PC-9 (cell line): ENCODE measurements at regions not wholly inside any gene's neighbourhood (a gene's known extent, or its start where the extent isn't known, plus 50 kb on each side); places are given as distances from the start of the nearest gene placed in this dataset.

Experiments
- BruUV-seq: library from RNA; stranded (reverse); fragments of 400-500 nt; replicated peaks from 2 replicates; lab custom pipeline; 2021; lab: Mats Ljungman, UMichigan
- CTCF ChIA-PET: fragments of 300-600 bp; sonication (Branson Sonifier 250); formaldehyde crosslinking; loops from one replicate; lab custom pipeline; 2022; ENCODE audit warnings: antibody characterized with exemption; lab: Charles Lee
- POLR2A ChIA-PET: fragments of 300-600 bp; sonication (Branson Sonifier 250); formaldehyde crosslinking; loops from one replicate; lab custom pipeline; 2022; ENCODE audit warnings: antibody characterized with exemption; ENCODE audit not compliant: unreplicated experiment; lab: Charles Lee
- DNase-seq, 2 experiments: peaks; one replicate each; pipeline versions ENCODE4 v3.0.0 to v3.0.0-alpha.2; 2015 to 2022; ENCODE audit warnings: mixed read lengths in 1 of 2
- H2AFZ ChIP-seq: fragments of 200-600 bp; sonication (generic); 2 replicates; pipeline ENCODE4 v1.8.1; 2017; ENCODE audit warnings: antibody characterized with exemption
- H3F3A ChIP-seq: fragments of 200-600 bp; sonication (generic); 2 replicates; pipeline ENCODE4 v1.8.1; 2017; ENCODE audit warnings: antibody characterized with exemption, mild to moderate bottlenecking, low read depth; ENCODE audit not compliant: insufficient read depth
- H3K27ac ChIP-seq: fragments of 200-600 bp; sonication (generic); 2 replicates; pipeline ENCODE4 v1.6.1; 2016; ENCODE audit warnings: mixed run types
- H3K27me3 ChIP-seq: fragments of 200-600 bp; sonication (generic); 2 replicates; pipeline ENCODE4 v1.6.1; 2016; ENCODE audit warnings: low read depth, mixed run types; ENCODE audit not compliant: insufficient read depth
- H3K36me3 ChIP-seq: fragments of 200-600 bp; sonication (generic); 2 replicates; pipeline ENCODE4 v1.6.1; 2016; ENCODE audit warnings: low read depth, mixed run types
- H3K4me1 ChIP-seq: fragments of 200-600 bp; sonication (generic); replicated peaks from 2 replicates; pipeline ENCODE4 v1.6.1; 2016; ENCODE audit warnings: mixed run types; ENCODE audit not compliant: insufficient read depth
- H3K4me2 ChIP-seq: fragments of 200-600 bp; sonication (generic); 2 replicates; pipeline ENCODE4 v1.6.1; 2017; ENCODE audit warnings: mixed run types
- H3K4me3 ChIP-seq: fragments of 200-600 bp; sonication (generic); 2 replicates; pipeline ENCODE4 v1.6.1; 2016; ENCODE audit warnings: mixed run types
- H3K79me2 ChIP-seq: fragments of 200-600 bp; sonication (generic); 2 replicates; pipeline ENCODE4 v1.6.1; 2017; ENCODE audit warnings: low read depth, mixed run types
- H3K9me2 ChIP-seq: fragments of 200-600 bp; sonication (generic); 2 replicates; pipeline ENCODE4 v1.8.1; 2017; ENCODE audit warnings: mild to moderate bottlenecking; ENCODE audit not compliant: insufficient read depth
- H3K9me3 ChIP-seq: fragments of 200-600 bp; sonication (generic); 2 replicates; pipeline ENCODE4 v1.8.1; 2016; ENCODE audit warnings: low read depth; ENCODE audit not compliant: insufficient read depth
- H4K20me1 ChIP-seq: fragments of 200-600 bp; sonication (generic); 2 replicates; pipeline ENCODE4 v1.8.1; 2017; ENCODE audit not compliant: insufficient read depth
- EZH2 ChIP-seq: fragments of 200-600 bp; sonication (generic); IDR thresholded peaks from 2 replicates; pipeline ENCODE4 v1.8.0; 2017; ENCODE audit warnings: antibody characterized with exemption, low read depth
- intact Hi-C: fragments of 100-400 bp; cut with micrococcal nuclease; formaldehyde crosslinking; loops from one replicate; pipeline ENCODE4 v1.10.0; 2022; ENCODE audit not compliant: unreplicated experiment
- TF ChIP-seq, protein P1 (sequence below): fragments of 200-600 bp; sonication (generic); conservative IDR thresholded peaks from 2 replicates; pipeline ENCODE4 v1.6.1; 2017; ENCODE audit warnings: mixed run types, antibody characterized with exemption, mild to moderate bottlenecking, moderate library complexity

- H3K79me2 ChIP-seq, result 0 out of 2 replicates have a peak, but pooled peaks cover 5% of the 10 kb centered on the region
- CTCF ChIA-PET, result interaction anchor here (0.8 kb wide), 1 partner anchor 396 kb away, joined by 3 read pairs; no protein-coding TSS in a partner anchor
- no peaks in the 10 kb centered on the region for H3K27me3 ChIP-seq
- DNase-seq, result no peak
- no peak overlapping the region for H3K27ac ChIP-seq
- no peaks in the 10 kb centered on the region for H3K36me3 ChIP-seq
- H3K9me3 ChIP-seq, result no peaks in the 10 kb centered on the region
- intact Hi-C loops, result loop anchor here (5.0 to 10.0 kb wide), 2 partner anchors 125 to 798 kb away; no protein-coding TSS in a partner anchor
- no peaks in the 10 kb centered on the region for H4K20me1 ChIP-seq
- H3K4me3 ChIP-seq, result no peak overlapping the region
- no peak overlapping the region for H3K4me2 ChIP-seq
- no peak for TF ChIP-seq EZH2
- TF ChIP-seq, protein P1, sequence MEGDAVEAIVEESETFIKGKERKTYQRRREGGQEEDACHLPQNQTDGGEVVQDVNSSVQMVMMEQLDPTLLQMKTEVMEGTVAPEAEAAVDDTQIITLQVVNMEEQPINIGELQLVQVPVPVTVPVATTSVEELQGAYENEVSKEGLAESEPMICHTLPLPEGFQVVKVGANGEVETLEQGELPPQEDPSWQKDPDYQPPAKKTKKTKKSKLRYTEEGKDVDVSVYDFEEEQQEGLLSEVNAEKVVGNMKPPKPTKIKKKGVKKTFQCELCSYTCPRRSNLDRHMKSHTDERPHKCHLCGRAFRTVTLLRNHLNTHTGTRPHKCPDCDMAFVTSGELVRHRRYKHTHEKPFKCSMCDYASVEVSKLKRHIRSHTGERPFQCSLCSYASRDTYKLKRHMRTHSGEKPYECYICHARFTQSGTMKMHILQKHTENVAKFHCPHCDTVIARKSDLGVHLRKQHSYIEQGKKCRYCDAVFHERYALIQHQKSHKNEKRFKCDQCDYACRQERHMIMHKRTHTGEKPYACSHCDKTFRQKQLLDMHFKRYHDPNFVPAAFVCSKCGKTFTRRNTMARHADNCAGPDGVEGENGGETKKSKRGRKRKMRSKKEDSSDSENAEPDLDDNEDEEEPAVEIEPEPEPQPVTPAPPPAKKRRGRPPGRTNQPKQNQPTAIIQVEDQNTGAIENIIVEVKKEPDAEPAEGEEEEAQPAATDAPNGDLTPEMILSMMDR, result no peak
- peaks cover 61% of the 10 kb centered on the region for H3K4me1 ChIP-seq
- H3F3A ChIP-seq, result peaks cover 43% of the 10 kb centered on the region
- BruUV-seq, result no TSS peak
- POLR2A ChIA-PET, result interaction anchor here (0.6 kb wide), 1 partner anchor 14 kb away, joined by 3 read pairs; no protein-coding TSS in a partner anchor
- no peak overlapping the region for H2AFZ ChIP-seq
- H3K9me2 ChIP-seq, result no peaks in the 10 kb centered on the region
Measured at GRCh38 chr1:58899587-58900271, 115.9 kb upstream of the JUN start.

- H3F3A ChIP-seq, result peaks cover 44% of the 10 kb centered on the region
- CTCF ChIA-PET, result no interaction called here
- no peaks in the 10 kb centered on the region for H3K36me3 ChIP-seq
- no peaks in the 10 kb centered on the region for H4K20me1 ChIP-seq
- intact Hi-C loops, result loop anchor here (5.0 to 10.0 kb wide), 2 partner anchors 124 to 797 kb away; no protein-coding TSS in a partner anchor
- no TSS peak for BruUV-seq
- no peak overlapping the region for H3K4me2 ChIP-seq
- no peak for DNase-seq
- H3K9me3 ChIP-seq, result no peaks in the 10 kb centered on the region
- TF ChIP-seq, protein P1, result no peak
- no peak for TF ChIP-seq EZH2
- H3K79me2 ChIP-seq, result 0 out of 2 replicates have a peak, but pooled peaks cover 7% of the 10 kb centered on the region
- POLR2A ChIA-PET, result interaction anchor here (0.6 kb wide), 1 partner anchor 13 kb away, joined by 3 read pairs; no protein-coding TSS in a partner anchor
- no peak overlapping the region for H2AFZ ChIP-seq
- peaks cover 60% of the 10 kb centered on the region for H3K4me1 ChIP-seq
- no peak overlapping the region for H3K27ac ChIP-seq
- H3K9me2 ChIP-seq, result no peaks in the 10 kb centered on the region
- H3K27me3 ChIP-seq, result no peaks in the 10 kb centered on the region
- no peak overlapping the region for H3K4me3 ChIP-seq
Measured at GRCh38 chr1:58900396-58900795, 116.5 kb upstream of the JUN start.

GRCh38 chr1:58901008-58901407 lies 117.2 kb upstream of the JUN start:
- H3F3A ChIP-seq, result peaks cover 38% of the 10 kb centered on the region
- H4K20me1 ChIP-seq, result no peaks in the 10 kb centered on the region
- no peak overlapping the region for H2AFZ ChIP-seq
- intact Hi-C loops, result loop anchor here (5.0 to 10.0 kb wide), 2 partner anchors 124 to 796 kb away; no protein-coding TSS in a partner anchor
- H3K4me1 ChIP-seq, result peaks cover 59% of the 10 kb centered on the region
- no peak overlapping the region for H3K4me2 ChIP-seq
- peak in 1 of 2 experiments; percentile 63 for DNase-seq
- BruUV-seq, result no TSS peak
- ChIA-PET CTCF (no interaction called here), POLR2A (interaction anchor here (0.5 kb wide), 2 partner anchors 29 to 850 kb away, joined by 3 to 6 read pairs; no protein-coding TSS in a partner anchor)
- no peak overlapping the region for H3K27ac ChIP-seq
- H3K9me3 ChIP-seq, result no peaks in the 10 kb centered on the region
- H3K9me2 ChIP-seq, result no peaks in the 10 kb centered on the region
- H3K4me3 ChIP-seq, result no peak overlapping the region
- no peaks in the 10 kb centered on the region for H3K36me3 ChIP-seq
- H3K27me3 ChIP-seq, result no peaks in the 10 kb centered on the region
- TF ChIP-seq EZH2, result no peak
- TF ChIP-seq, protein P1, result no peak
- H3K79me2 ChIP-seq, result 0 out of 2 replicates have a peak, but pooled peaks cover 7% of the 10 kb centered on the region
